Fibroblast of peridontal ligament (primary cell): ENCODE measurements at regions not wholly inside any gene's neighbourhood (a gene's known extent, or its start where the extent isn't known, plus 50 kb on each side); places are given as distances from the start of the nearest gene placed in this dataset.
"Not testable (repeated sequence)": the region's sequence is repeated elsewhere in the genome, so short reads cannot be mapped to it uniquely, and the experiment has no call there.

Source experiments
- DNase-seq: peaks from one replicate; pipeline ENCODE4 v3.0.0-alpha.2; 2010; ENCODE audit errors: extremely low read depth

DNA sequence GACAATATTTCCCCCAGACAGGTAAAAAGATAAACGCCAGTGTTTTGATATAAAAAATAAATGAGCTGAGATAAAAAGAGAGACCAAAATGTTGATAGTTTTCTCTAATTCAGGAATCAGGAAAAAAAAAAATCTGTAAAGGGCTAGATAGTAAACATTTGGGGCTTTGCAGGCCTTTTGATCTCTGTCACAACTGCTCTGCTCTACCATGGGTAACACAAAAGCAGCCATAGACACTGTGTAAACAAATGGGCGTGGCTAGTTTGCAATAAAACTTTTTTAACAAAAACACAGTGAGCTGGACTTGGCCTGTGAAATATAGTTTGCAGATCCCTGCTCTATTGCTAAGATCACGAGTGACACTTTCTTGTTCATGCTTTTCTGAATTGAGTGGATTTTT is 219.1 kb upstream of the STXBP5 start:
- no peak for DNase-seq

DNA sequence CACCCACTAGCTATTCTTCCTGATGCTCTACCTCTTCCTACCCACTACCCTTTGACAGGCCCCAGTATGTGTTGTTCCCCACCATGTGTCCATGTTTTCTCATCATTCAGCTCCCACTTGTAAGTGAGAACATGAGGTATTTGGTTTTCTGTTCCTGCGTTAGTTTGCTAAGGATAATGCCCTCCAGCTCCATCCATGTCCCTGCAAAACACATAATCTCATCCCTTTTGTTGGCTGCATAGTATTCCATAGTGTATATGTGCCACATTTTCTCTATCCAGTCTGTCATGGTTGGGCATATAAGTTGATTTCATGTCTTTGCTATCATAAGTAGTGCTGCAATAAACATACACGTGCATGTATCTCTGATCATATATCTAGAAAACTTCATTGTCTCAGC is 218.3 kb upstream of the STXBP5 start:
- no peak for DNase-seq

DNA sequence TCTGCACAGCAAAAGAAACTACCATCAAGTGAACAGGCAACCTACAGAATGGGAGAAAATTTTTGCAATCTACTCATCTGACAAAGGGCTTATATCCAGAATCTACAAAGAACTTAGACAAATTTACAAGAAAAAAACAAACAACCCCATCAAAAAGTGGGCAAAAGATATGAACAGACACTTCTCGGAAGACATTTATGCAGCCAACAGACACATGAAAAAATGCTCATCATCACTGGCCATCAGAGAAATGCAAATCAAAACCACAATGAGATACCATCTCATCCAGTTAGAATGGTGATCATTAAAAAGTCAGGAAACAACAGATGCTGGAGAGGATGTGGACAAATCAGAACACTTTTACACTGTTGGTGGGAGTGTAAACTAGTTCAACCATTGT is 216.3 kb upstream of the STXBP5 start:
- DNase-seq: not testable (repeated sequence)

DNA sequence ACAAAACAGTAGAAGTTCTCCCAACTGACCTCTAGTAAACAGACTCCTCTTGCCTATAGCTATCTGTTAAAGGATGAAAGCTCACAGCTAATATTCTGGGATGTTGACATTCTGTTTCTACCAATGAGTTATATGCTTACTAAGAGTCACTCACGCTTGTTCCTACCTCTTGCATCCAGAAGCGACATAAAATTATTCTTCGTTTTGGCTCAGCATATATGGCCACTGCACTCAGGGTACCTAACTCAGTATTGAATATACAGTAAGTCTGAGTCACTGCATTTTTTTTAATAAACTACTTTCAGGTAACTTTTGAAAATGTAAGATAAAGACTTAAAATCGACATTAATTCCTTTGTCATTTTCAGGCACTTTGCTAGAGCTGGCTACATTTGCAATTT is 214.4 kb upstream of the STXBP5 start:
- no peak for DNase-seq

DNA sequence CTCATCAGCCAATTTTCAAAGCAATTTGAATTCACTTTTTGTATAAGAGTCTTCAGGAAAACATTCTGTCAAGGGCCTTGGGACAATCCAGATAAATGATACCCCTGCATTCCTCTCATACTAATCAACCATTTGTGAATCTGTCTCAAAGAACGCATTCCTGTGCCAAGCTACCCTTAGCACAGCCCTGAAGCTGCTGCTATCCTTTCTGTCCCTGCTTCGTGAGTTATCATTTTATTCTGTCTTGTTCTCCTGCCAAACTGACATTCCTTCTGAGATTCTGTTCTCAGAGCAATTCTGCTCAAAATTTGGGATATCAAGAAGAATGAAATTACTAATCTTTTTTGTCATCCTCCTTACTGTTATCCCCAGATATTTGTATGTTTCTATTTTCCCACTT is 213.9 kb upstream of the STXBP5 start:
- peak; percentile 73 for DNase-seq

DNA sequence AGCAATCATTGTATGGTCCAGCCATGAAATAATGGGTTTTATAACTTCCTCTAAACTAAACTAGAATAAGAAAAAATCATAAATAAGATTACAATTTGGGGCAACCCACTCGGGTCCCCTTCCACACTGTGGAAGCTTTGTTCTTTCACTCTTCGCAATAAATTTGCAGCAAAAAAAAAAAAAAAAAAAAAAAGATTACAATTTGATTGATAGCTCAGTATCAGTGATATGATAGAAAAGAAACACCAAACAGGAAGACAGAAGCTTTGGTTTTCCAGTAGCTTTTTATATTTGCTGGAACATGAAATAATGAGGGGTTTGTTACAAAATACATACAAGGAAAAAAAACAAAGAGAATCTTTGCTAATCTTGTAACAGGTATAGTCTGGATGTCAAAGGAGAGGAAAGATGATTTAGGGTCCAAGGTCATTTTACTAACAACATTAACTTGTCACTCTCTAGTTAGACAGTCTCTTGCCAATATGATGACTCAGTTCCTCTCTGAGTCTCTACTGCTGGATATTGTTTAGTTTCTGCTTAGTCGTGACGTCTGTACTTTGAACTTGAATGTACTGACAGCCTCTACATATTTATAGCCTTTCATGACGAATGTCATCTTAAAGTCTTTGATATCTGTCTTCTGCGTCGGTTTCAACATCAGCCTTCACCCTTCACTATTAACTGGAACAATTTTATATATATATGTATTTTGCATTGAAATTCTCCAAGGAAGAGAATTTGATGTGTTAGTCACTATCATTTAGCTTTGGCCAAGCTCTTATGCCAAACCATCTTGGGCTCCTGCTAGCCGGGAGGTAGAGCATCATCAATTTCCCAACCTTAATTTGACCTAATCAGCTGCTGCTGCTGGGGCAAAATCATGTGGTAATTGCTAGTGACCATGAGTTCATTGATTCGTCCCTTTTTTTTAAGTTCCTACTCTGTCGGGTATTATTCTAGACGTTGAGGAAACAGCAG is 213.1 kb upstream of the STXBP5 start:
- peak; percentile 61 for DNase-seq

DNA sequence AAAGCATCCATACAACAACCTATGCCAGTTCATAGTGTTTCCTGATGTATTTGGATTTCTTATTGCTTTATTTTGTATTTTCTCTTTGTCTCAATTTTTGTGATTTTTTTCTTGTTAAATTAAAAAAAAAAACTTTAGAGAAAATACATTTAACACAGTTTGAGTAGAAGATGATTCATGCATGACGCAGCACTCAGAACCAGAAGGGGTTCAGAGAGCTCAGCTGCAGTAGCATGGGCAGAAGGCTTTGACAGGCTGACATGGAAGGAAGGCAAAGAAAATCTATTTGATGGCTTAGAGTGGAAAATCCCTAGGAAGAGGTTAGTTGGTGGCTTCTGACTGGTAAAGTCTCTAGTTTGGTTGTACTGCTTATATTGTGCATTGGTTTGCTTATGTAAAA is 207.2 kb upstream of the STXBP5 start:
- DNase-seq: peak; percentile 80

DNA sequence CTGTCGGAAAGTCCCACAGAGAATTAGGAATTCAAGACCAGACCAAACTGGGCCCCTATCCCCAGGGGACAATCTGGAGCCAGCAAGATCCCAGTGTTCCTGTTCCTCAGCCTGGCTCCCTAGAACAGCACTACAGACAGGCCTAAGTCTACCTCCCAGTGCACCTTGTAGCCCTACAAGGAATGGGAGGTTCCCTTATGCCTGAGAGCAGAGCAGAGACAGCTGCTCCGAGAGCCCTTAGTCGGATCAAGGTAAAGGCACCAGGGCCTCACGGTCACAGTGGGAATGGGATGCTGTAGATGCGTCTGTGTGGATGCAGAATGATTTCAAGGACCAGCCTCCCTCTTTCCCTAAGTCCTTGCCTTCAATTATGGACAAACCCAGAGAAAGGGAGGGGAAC is 204.5 kb upstream of the STXBP5 start:
- DNase-seq: no peak

DNA sequence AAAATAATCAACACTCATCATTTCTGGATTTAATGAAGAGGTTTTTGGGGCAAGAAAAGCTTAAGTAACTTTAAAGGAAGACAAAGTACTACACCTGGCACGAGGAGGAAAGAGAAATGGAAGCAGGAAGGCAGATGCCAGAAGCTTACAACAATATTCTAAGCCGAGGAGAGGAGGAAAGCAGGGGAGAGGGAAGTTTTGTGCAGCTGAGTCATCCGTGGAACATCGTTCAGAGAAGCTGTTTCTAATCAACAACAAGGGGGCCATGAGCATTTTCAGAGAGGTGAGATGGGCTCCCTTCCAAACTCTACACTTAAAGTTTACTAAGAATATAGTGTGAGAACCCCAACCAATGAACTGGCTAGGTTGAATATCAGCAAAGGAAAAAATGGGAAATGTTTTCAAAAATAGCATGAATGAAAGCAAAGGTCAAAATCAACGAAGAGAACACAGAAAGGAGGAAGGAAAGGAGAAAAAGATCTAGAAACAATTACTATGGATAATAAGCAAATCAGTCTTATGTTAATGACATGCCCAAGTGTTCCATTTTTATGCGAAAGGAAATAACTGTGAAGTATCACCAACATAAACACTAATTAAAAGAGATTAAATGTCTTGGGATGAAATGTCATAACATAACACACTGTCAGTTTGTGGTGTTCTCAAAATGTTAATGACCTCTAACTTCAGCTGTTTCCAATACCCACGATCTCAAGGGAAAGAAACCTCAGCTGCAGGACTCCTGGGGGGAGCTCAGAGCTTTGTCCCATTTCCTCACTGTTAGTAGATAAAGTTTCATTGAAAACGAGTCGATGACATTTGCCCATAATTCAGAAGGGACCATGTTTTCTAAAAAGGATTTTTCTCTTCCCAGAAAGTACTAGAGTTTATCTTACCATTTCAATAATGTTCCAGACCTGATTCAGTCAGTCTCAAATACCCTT is 203.4 kb upstream of the STXBP5 start:
- peak; percentile 87 for DNase-seq

DNA sequence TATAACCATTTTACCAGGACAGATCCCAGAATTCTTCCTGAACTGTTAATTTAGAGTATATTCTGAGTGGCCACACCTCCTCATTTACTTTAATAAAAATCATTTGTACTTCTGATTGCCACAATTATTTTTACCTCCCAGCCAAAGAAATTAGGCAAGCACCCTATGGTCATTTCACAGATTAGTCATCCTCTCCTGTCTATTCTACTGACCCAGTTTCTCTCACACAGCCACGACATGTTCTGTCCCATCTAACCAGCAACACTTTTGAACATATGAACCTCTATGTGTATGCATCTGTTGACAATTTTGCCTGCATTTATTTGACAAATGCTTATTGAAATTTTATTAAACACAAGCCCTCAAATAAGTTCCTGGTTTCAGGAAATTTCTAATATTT is 202.6 kb upstream of the STXBP5 start:
- DNase-seq: peak; percentile 21

DNA sequence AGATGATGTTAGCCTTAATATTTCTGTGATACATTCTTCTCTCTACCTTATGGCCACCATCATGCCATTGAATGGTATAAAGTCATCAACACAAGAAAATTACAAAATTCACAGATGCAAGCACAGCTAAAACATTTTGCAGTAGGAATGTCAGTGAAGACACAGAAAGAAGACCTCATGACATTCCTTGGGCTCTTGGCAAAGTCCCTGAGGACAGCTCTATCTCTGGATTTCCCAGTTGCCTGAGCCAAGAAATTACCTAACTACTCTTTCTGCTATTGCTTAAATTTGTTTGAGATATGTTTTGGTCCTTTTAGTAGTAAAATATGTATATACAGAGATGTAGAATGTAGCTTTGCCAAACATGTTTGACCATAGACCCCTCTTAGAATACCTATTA is 201.0 kb upstream of the STXBP5 start:
- DNase-seq: no peak

DNA sequence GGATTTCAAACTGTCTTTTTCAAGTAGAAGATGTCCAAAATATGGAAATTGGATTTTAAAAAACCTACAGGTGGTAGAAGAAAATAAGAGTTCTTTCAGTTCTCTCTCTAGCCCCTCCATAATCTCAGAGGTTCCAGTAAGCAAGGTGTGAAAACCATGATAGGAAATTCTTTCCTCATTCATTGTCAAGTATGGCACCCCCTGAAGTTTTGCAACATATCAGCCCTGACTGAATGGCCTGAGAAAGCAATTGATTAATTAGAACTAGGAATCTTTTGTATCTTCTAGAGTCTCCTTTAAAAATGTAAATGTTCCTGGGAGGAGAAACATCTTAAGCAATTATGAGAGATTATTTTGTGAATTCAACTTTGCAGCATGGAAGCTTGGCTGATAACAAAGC is 198.7 kb upstream of the STXBP5 start:
- DNase-seq: no peak

DNA sequence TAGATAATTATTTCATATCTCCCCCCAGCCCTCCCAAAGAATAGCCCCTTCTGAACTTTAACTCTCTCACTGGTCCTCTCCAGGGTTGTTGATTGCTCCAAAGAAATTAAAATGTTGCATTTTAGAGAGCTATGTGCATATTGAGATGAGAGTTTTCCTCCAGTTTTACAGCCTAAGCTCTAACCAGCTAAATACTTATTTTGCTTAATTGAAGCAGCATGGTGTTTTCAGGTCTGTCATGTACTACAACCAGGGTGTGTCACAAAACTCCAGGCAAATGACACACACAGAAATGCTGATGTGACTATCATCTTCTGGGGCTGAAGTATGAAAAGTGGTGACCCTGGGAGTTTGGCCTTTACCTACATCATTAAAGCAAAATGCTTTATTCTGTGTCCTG is 196.8 kb upstream of the STXBP5 start:
- no peak for DNase-seq

DNA sequence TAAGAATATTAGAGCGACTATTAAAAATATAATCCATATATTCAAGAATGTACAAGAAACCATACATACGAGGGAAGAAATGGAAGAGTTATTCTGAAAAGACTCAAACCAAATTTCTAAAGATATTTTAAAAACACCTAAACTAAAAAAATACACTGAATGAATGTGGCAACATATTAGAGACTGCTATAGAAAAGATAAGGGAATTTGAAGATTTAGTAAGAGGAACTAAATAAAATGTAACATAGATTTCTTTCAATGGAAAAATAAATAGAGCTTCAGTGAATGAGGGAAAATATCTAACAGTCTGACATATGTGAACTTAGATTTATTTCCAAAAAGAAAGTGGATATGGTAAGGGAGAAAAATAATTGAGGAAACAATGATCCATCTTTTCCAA is 194.9 kb upstream of the STXBP5 start:
- DNase-seq: no peak

DNA sequence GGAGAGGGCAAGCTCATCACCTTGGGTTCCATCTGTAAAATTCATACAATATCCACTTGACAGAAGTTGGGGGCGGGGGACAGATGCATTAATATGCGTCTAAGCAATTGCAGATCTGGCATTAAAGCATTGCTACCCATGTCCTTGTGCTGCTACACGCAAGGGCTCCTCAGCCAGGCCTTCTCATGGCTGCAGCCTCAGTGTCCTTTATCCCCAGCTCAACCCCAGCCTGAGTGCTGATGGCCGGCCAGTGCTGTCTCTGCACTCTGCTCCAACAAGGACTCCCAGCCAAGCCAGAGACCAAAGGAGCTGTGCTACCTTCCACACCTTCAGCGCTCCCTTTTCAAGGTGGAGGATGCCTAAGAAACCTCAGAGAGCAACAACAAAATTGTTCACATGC is 188.5 kb upstream of the STXBP5 start:
- DNase-seq: no peak

DNA sequence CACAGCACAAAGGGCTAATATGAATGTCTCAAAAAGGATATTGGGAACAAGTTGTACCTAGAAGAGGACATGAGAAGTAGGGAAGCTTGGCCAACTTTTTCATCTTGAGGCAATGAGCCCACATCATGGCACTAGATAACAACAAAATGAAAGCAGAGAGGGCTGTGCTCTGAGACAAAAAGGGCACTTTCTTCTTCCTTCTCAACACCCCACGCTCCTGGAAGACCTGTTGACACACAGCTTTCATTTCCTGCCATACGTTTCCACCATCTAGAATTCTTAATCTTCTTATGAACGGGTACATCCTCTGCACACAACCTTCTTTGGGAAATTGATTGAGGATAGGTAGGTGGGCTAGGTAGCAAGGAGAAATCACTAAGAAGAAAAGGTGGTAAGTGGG is 187.8 kb upstream of the STXBP5 start:
- no peak for DNase-seq

DNA sequence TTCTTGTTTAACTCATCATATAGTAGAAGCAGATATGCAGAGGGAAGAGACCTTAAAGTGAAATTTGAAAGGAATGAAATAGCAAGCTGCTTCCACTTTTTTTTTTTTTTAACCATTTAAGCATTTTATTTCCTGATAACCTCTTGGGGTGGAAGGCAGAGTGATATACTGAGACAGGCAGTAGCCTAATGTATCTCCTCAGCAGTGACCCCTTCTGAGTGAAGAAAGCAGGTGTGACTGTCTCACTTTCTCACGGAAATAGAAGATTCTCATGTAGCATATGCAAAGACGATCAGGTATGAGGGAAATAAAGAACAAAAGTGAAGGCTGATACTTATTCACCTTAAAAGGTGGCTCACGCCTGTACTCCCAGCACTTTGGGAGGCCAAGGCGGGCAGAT is 187.1 kb upstream of the STXBP5 start:
- DNase-seq: no peak

DNA sequence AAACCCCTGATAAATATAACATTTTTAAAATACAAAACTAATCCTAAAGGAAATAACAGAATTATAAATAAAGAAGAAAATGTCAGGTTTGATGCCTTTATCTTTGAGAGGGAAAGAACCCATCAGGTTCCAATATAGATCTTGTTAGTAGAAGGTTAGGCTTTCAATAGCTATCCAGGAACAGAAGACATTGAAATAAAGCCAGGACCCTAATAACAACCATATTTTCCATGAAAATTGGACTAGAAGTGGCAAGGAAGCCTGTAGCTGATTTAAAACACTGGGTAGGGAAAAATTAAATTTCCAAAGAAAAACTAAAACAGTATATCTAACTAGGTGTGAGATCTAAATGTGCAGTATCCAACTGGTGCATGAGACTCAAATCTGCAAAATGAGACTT is 185.2 kb upstream of the STXBP5 start:
- peak; percentile 55 for DNase-seq

DNA sequence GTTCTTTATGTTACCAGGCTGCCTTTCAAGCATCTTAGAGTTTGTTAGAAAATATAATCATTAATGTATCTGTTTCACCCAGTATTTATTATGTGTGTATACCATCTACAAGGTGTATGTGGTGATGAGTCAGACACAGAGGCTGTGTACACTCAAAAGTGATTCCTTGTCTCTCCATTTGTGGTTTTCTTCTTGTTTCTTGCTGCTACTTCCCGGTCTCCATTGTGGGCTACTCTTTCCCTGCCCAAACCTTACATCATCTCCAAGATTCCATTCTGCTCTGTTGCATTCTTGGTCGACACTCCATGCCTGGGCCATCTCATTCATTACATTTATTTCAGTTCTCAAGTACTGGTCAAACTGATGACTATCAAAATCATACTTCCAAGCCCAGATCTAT is 182.2 kb upstream of the STXBP5 start:
- peak; percentile 38 for DNase-seq

DNA sequence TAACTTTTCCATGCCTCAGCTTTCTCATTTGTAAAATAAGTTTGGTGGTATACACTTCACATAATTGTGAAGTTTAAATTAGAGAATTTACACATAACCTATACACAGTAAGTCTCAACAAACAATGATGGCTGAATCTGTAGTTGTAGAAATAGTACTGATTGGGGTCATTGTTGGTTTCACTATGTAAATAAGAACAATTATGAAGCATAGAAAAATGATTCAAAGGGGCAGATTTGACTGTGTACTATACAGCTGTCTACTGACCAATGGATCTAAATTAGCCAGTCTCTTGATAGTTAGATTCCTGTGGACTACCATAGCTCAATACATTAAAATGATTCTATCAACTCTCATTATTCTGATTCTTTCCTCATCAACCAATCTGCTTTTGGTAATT is 181.1 kb upstream of the STXBP5 start:
- no peak for DNase-seq

DNA sequence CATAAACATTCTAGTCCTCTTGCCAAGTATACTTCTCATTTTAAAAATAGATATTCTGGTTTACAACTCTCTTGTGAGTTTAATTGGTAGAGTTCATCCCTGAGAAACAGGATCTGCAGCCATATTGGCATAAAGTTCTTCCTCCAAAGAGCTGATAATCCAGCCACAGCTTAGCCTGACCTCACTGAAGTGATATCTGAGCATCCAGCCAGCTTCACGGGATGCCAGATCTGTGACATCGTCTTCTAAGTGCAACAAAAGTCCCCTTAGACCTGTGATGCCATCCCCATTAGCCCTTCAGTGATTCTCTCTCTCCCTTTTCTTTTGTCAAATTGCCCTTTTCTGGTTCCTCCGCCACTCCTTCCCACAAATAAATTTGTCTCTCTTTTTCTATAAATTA is 180.6 kb upstream of the STXBP5 start:
- no peak for DNase-seq

DNA sequence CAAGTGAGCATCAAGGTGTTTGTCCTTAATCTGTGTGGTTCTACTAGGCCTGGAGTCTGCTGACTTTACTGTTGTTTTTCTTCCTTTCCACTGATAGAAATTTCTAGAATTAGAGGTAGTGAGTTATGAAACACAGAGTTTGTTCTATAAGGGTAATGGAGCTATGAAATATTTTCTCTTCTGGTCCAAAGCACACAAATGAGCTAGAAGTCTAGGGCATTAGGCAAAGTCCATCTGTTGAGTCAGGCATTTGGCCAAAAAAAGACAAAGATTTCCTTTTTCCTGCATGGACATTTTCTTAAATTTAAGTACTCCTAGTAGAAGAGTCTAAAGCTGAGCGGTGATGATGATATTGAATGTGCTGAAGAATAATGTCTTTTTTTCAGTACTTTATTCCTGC is 174.3 kb upstream of the STXBP5 start:
- no peak for DNase-seq

DNA sequence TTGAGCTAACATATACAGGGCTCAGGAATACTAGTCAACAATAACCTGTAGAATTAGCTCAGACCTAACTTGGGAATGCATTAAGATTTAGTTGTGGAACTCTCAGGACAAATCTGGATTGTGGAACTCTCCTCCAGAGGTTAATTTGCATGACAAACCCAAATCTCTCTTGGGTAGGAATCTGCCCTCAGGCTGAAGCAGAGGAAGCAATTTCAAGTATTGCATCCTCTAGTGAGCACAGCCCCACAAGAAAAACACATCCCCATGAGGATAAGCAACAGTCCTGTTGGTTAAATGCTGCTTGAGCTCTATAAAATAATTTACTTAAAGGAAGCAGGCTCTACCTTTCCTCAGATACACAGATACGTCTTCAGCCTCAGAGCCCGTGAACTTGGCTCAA is 170.9 kb upstream of the STXBP5 start:
- DNase-seq: no peak
